ENCODE measurements at regions not wholly inside any gene's neighbourhood (a gene's known extent, or its start where the extent isn't known, plus 50 kb on each side); places are given as distances from the start of the nearest gene placed in this dataset.

DNA sequence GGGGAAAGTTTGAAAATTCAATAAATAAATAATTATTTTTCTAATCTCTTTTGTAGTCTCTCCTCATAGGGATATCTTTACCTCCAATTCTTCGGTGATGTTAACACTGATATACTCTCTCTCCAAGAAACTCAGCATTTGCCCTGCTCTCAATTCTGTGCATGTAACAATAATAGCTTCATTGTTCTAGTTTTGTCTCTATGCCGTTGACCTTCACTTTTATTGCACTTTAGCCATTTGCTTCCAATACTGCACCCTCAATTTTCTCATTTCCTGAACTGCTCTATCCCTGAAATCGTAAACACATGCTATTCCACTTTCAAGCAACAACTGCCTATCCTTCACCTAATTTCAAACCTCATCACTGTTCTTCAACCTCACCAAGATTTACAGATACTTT, 645.0 kb downstream of the C12orf50 start:
- no peak overlapping the region for H3K27ac ChIP-seq
- no peak overlapping the region for H3K4me3 ChIP-seq
- H3K9me3 ChIP-seq = no peaks in the 10 kb centered on the region
- intact Hi-C loops (cut with DNase I) = no loop called here
- H3K9ac ChIP-seq (ENCODE audit: low read depth in 2 of 2, low read length in 2 of 2) = no peak overlapping the region
- DNase-seq = no peak
- no peaks in the 10 kb centered on the region for H3K27me3 ChIP-seq
- H3K36me3 ChIP-seq = no peaks in the 10 kb centered on the region
- no peaks in the 10 kb centered on the region for H3K4me1 ChIP-seq
- TF ChIP-seq, protein P1, sequence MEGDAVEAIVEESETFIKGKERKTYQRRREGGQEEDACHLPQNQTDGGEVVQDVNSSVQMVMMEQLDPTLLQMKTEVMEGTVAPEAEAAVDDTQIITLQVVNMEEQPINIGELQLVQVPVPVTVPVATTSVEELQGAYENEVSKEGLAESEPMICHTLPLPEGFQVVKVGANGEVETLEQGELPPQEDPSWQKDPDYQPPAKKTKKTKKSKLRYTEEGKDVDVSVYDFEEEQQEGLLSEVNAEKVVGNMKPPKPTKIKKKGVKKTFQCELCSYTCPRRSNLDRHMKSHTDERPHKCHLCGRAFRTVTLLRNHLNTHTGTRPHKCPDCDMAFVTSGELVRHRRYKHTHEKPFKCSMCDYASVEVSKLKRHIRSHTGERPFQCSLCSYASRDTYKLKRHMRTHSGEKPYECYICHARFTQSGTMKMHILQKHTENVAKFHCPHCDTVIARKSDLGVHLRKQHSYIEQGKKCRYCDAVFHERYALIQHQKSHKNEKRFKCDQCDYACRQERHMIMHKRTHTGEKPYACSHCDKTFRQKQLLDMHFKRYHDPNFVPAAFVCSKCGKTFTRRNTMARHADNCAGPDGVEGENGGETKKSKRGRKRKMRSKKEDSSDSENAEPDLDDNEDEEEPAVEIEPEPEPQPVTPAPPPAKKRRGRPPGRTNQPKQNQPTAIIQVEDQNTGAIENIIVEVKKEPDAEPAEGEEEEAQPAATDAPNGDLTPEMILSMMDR (IDR thresholded peaks at IDR 0.05) = no peak

DNA sequence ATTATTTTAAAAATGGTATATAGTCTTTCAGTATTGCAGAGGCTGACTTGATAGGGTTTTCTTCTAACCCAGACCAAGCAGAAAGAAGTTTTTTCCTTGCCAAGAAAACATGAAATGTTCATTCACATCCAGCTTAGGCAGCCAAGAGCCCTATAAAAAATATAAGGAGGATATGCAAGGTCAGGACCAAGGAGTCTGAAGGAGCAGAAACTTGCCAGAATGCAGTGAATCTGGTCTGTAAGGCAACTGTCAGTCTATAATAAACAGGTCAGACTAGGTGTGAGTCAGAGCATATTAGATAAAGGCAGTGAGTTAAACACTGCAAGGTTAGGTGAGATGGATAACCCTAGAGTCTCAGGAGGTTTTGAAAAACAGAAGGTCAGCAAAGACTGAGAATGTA, 645.5 kb downstream of the C12orf50 start:
- Histone ChIP-seq H3K9me3 (no peaks in the 10 kb centered on the region), H3K9ac (ENCODE audit: low read depth in 2 of 2, low read length in 2 of 2) (no peak overlapping the region), H3K27ac (no peak overlapping the region), H3K4me3 (no peak overlapping the region), H3K36me3 (no peaks in the 10 kb centered on the region), H3K27me3 (no peaks in the 10 kb centered on the region), H3K4me1 (no peaks in the 10 kb centered on the region)
- DNase-seq = no peak
- intact Hi-C loops (cut with DNase I) = no loop called here
- TF ChIP-seq, protein P1 (IDR thresholded peaks at IDR 0.05) = no peak

DNA sequence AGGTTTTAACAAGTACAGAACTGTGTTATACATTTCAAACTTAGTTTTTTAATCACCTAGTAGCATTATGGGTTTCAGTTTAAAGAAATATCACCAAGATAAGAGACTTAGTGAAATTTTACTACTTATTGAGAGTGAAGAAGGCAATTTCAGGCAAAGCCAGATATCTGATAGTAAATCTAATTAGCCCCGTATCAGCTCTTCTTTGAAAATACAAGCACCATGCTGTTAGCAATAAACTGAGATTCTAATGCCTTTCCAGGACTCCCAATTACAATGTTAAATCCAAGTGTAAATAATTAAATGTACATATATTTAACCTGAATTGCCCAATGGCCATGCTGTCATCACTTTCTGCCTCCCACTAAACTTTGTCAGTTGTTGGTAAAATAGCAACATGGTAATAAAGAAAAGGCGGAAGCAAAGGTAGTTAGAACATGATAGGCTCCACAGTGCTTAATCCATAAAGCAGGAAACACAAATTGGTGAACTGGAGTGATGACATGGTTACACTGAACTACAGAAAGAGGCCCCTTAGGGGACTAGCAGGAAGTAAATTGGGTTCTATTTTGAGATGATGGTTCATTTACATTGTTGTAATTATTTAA, 646.1 kb downstream of the C12orf50 start:
- H3K36me3 ChIP-seq = no peaks in the 10 kb centered on the region
- no peak overlapping the region for H3K4me3 ChIP-seq
- no peak overlapping the region for H3K27ac ChIP-seq
- no peaks in the 10 kb centered on the region for H3K4me1 ChIP-seq
- intact Hi-C loops (cut with DNase I) = no loop called here
- H3K9ac ChIP-seq (ENCODE audit: low read depth in 2 of 2, low read length in 2 of 2) = no peak overlapping the region
- DNase-seq = no peak
- no peaks in the 10 kb centered on the region for H3K9me3 ChIP-seq
- TF ChIP-seq, protein P1 (IDR thresholded peaks at IDR 0.05) = no peak
- H3K27me3 ChIP-seq = no peaks in the 10 kb centered on the region

DNA sequence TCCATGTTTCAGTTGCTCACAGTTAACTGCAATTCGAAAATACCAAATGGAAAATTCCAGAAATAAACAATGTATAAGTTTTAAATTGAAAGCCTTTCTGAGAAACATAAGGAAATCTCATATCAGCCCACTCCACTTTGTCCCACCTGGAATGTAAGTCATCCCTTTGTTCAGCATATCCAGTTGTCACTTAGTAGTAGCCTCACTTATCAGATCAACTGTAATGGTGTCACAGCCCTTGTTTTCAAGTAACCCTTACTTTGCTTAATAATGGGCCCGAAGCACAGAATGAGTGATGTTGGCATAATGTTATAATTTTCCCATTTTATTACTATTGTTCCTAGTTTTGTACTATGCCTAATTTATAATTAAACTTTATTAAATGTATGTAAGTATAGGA, 646.8 kb downstream of the C12orf50 start:
- Histone ChIP-seq H3K36me3 (no peaks in the 10 kb centered on the region), H3K27ac (no peak overlapping the region), H3K4me1 (no peaks in the 10 kb centered on the region), H3K4me3 (no peak overlapping the region), H3K27me3 (no peaks in the 10 kb centered on the region), H3K9ac (ENCODE audit: low read depth in 2 of 2, low read length in 2 of 2) (no peak overlapping the region), H3K9me3 (no peaks in the 10 kb centered on the region)
- TF ChIP-seq, protein P1 (IDR thresholded peaks at IDR 0.05) = no peak
- intact Hi-C loops (cut with DNase I) = no loop called here
- DNase-seq = no peak

DNA sequence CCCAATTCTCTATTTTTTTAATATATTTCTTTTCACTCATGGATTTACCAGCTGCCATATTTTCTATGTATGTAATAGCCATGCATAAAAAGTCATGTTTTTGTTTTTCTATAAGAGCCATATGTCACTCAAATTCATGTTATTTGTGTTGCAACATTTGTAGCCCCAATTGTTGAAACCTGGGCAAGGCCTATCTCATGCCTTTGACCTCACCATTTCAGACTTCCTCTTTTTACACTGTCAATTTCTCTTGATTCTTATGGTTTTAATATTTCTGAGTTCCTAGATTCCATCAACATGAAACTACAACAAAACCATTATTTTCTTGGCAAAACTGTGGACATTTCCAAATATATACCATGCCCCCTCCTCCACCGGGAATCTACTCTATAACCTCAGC, 647.5 kb downstream of the C12orf50 start:
- intact Hi-C loops (cut with DNase I) = no loop called here
- Histone ChIP-seq H3K36me3 (no peaks in the 10 kb centered on the region), H3K9ac (ENCODE audit: low read depth in 2 of 2, low read length in 2 of 2) (no peak overlapping the region), H3K27ac (no peak overlapping the region), H3K4me1 (no peaks in the 10 kb centered on the region), H3K27me3 (no peaks in the 10 kb centered on the region), H3K4me3 (no peak overlapping the region), H3K9me3 (no peaks in the 10 kb centered on the region)
- DNase-seq = no peak
- TF ChIP-seq, protein P1 (IDR thresholded peaks at IDR 0.05) = no peak
